Progenitor cell of endocrine pancreas (in vitro differentiated cells): ENCODE measurements at regions not wholly inside any gene's neighbourhood (a gene's known extent, or its start where the extent isn't known, plus 50 kb on each side); places are given as distances from the start of the nearest gene placed in this dataset.

Source experiments
- DNase-seq: peaks from one replicate; pipeline ENCODE4 v3.0.0; 2021; ENCODE audit warnings: low spot score; ENCODE audit not compliant: unreplicated experiment
- H3K27ac Mint-ChIP-seq: 2 replicates; pipeline ENCODE4 v1.8.0; 2021; ENCODE audit warnings: mild to moderate bottlenecking, moderate library complexity, mixed read lengths
- H3K27me3 Mint-ChIP-seq: 2 replicates; pipeline ENCODE4 v1.8.0; 2021; ENCODE audit warnings: mixed read lengths
- H3K36me3 Mint-ChIP-seq: 2 replicates; pipeline ENCODE4 v1.8.0; 2022; ENCODE audit warnings: mixed read lengths; ENCODE audit not compliant: insufficient read depth
- H3K4me1 Mint-ChIP-seq: 2 replicates; pipeline ENCODE4 v1.8.0; 2021; ENCODE audit warnings: low read depth, mixed read lengths
- H3K4me3 Mint-ChIP-seq: 2 replicates; pipeline ENCODE4 v1.8.0; 2021; ENCODE audit warnings: low read depth, mild to moderate bottlenecking, moderate library complexity, mixed read lengths
- H3K9me3 Mint-ChIP-seq: 2 replicates; pipeline ENCODE4 v1.8.0; 2021; ENCODE audit warnings: low read depth, mixed read lengths
- CTCF ChIP-seq: fragments of 200-600 bp; sonication (generic); IDR thresholded peaks from one replicate; pipeline ENCODE4 v1.5.0; 2021; ENCODE audit warnings: antibody characterized with exemption, mild to moderate bottlenecking; ENCODE audit not compliant: unreplicated experiment

GRCh38 chr6:150711584-150712504 lies 112.2 kb downstream of the PLEKHG1 start:
- H3K27ac Mint-ChIP-seq: peak overlapping the region; percentile 3
- no peak for TF ChIP-seq CTCF
- no peak for DNase-seq
- H3K4me3 Mint-ChIP-seq: no peak overlapping the region
- H3K9me3 Mint-ChIP-seq: no peaks in the 10 kb centered on the region
- no peaks in the 10 kb centered on the region for H3K27me3 Mint-ChIP-seq
- peaks cover 32% of the 10 kb centered on the region for H3K4me1 Mint-ChIP-seq
- H3K36me3 Mint-ChIP-seq: peaks cover 4% of the 10 kb centered on the region

- DNase-seq: no peak
- TF ChIP-seq CTCF: no peak
- Mint-ChIP-seq H3K4me3 (no peak overlapping the region), H3K36me3 (peaks cover 4% of the 10 kb centered on the region), H3K9me3 (no peaks in the 10 kb centered on the region), H3K27ac (peak overlapping the region; percentile 3), H3K4me1 (peaks cover 36% of the 10 kb centered on the region), H3K27me3 (no peaks in the 10 kb centered on the region)
Observed at GRCh38 chr6:150712505-150713252, 113.0 kb downstream of the PLEKHG1 start.

- H3K27ac Mint-ChIP-seq: peak overlapping the region; percentile 91
- no peak overlapping the region for H3K4me3 Mint-ChIP-seq
- no peaks in the 10 kb centered on the region for H3K27me3 Mint-ChIP-seq
- no peaks in the 10 kb centered on the region for H3K9me3 Mint-ChIP-seq
- H3K4me1 Mint-ChIP-seq: peaks cover 37% of the 10 kb centered on the region
- DNase-seq: no peak
- peaks cover 4% of the 10 kb centered on the region for H3K36me3 Mint-ChIP-seq
- no peak for TF ChIP-seq CTCF
Observed at GRCh38 chr6:150713487-150713886, 113.8 kb downstream of the PLEKHG1 start.

- Mint-ChIP-seq H3K4me1 (peaks cover 39% of the 10 kb centered on the region), H3K36me3 (peaks cover 2% of the 10 kb centered on the region), H3K9me3 (no peaks in the 10 kb centered on the region), H3K27ac (peak overlapping the region; percentile 91), H3K4me3 (no peak overlapping the region), H3K27me3 (no peaks in the 10 kb centered on the region)
- no peak for DNase-seq
- TF ChIP-seq CTCF: no peak
Observed at GRCh38 chr6:150713931-150714330, 114.2 kb downstream of the PLEKHG1 start.

GRCh38 chr6:150715133-150715532 lies 115.4 kb downstream of the PLEKHG1 start:
- no peak for TF ChIP-seq CTCF
- Mint-ChIP-seq H3K4me3 (no peak overlapping the region), H3K9me3 (no peaks in the 10 kb centered on the region), H3K27ac (peak overlapping the region; percentile 80), H3K27me3 (no peaks in the 10 kb centered on the region), H3K36me3 (peaks cover 2% of the 10 kb centered on the region), H3K4me1 (peaks cover 45% of the 10 kb centered on the region)
- DNase-seq: no peak
